ENCODE measurements at regions not wholly inside any gene's neighbourhood (a gene's known extent, or its start where the extent isn't known, plus 50 kb on each side); places are given as distances from the start of the nearest gene placed in this dataset.

DNA sequence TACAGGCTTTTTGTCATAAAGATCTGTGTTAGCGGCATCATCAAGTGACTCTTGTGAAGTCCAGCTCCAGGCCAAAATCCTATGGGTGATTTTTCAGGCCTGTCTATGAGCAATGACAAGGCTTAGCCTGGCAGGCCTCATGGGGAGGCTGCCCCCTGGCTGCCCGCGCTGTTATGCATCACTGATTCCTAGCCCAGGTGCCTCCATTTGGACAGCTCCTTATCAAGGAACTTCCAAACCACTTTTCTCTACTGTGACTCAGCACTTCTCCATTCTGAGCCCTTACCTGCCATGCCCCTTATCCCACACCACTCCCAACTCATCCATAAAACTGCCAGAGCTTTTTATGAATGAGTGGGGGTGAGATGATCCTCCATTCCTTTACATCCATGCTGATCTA is 91.5 kb upstream of the C3orf80 start:
- H3K36me3 ChIP-seq: no peaks in the 10 kb centered on the region
- intact Hi-C loops (cut with DNase I): no loop called here
- no peaks in the 10 kb centered on the region for H3K27me3 ChIP-seq
- no peaks in the 10 kb centered on the region for H3K4me1 ChIP-seq
- no peak for DNase-seq (ENCODE audit: low spot score in 2 of 2)
- no peak overlapping the region for H3K4me3 ChIP-seq
- TF ChIP-seq, protein P1, sequence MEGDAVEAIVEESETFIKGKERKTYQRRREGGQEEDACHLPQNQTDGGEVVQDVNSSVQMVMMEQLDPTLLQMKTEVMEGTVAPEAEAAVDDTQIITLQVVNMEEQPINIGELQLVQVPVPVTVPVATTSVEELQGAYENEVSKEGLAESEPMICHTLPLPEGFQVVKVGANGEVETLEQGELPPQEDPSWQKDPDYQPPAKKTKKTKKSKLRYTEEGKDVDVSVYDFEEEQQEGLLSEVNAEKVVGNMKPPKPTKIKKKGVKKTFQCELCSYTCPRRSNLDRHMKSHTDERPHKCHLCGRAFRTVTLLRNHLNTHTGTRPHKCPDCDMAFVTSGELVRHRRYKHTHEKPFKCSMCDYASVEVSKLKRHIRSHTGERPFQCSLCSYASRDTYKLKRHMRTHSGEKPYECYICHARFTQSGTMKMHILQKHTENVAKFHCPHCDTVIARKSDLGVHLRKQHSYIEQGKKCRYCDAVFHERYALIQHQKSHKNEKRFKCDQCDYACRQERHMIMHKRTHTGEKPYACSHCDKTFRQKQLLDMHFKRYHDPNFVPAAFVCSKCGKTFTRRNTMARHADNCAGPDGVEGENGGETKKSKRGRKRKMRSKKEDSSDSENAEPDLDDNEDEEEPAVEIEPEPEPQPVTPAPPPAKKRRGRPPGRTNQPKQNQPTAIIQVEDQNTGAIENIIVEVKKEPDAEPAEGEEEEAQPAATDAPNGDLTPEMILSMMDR (IDR thresholded peaks at IDR 0.05): no peak
- no peak overlapping the region for H3K27ac ChIP-seq
- no peaks in the 10 kb centered on the region for H3K9me3 ChIP-seq

DNA sequence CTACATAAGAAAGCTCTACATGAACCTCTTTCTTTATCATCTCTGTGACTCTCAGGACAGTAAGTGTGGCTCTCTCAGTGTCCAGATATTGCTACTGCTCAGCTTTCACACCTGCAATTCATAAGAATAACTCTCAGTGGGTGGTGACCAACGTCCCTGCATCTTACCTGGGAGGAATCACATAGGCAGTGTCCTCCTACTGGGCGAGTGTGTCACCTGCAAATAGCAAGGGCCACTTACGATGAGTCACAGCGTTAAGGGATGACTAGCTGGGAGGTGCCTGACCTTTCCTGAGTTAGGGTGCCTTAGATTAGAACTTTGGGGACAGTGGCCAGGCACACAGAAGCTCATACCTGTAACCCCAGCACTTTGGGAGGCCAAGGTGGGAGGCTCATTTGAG is 90.8 kb upstream of the C3orf80 start:
- no peaks in the 10 kb centered on the region for H3K27me3 ChIP-seq
- DNase-seq (ENCODE audit: low spot score in 2 of 2): no peak

DNA sequence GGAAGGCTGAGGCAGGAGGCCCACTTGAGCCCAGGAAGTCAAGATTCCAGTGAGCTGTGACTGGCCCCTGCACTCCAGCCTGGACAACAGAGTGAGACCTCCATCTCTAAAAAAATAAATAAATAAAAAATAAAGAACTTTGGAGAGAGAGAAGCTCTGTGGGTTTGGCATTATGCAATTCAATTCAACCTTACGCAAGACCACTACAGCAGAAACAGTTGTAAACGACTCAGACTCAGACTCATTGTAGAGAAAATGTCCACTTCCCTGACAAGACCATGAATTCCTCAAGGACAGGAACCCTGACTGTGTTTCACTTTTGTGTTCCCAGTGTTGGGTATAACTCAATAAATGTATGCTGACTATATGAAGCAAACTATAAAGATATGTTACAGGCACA is 90.3 kb upstream of the C3orf80 start:
- DNase-seq (ENCODE audit: low spot score in 2 of 2): no peak
- no peak overlapping the region for H3K4me3 ChIP-seq
- H3K36me3 ChIP-seq: no peaks in the 10 kb centered on the region
- no peaks in the 10 kb centered on the region for H3K9me3 ChIP-seq
- no peaks in the 10 kb centered on the region for H3K4me1 ChIP-seq
- intact Hi-C loops (cut with DNase I): no loop called here
- TF ChIP-seq, protein P1 (IDR thresholded peaks at IDR 0.05): no peak
- H3K27me3 ChIP-seq: no peaks in the 10 kb centered on the region
- no peak overlapping the region for H3K27ac ChIP-seq

More for the DNA sequence above, 90.8 kb upstream of the C3orf80 start:
- Histone ChIP-seq H3K27ac (no peak overlapping the region), H3K36me3 (no peaks in the 10 kb centered on the region), H3K4me3 (no peak overlapping the region), H3K9me3 (no peaks in the 10 kb centered on the region), H3K4me1 (no peaks in the 10 kb centered on the region)
- TF ChIP-seq, protein P1 (IDR thresholded peaks at IDR 0.05): no peak
- intact Hi-C loops (cut with DNase I): no loop called here

DNA sequence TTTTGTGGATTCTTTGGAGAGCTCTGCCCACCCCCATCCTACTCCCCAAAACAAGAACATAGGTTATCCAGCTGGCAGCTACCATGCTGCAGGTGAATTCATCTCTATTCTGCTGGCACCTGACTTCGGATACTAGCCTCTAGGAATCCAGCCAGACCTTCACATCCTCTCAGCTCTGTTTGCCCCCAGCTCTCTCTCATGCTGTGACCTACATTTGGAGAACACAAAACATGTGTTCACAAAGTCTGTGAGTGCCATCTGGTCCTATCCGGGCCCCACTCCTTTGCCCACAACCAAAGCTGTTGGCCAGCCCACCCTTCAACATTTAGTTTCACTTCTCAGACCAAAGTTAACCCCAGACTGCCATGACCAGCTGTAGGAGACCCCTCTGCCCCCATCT is 89.4 kb upstream of the C3orf80 start:
- Histone ChIP-seq H3K27ac (no peak overlapping the region), H3K4me1 (no peaks in the 10 kb centered on the region), H3K4me3 (no peak overlapping the region), H3K27me3 (no peaks in the 10 kb centered on the region), H3K9me3 (no peaks in the 10 kb centered on the region), H3K36me3 (no peaks in the 10 kb centered on the region)
- TF ChIP-seq, protein P1 (IDR thresholded peaks at IDR 0.05): no peak
- no peak for DNase-seq (ENCODE audit: low spot score in 2 of 2)
- intact Hi-C loops (cut with DNase I): no loop called here

DNA sequence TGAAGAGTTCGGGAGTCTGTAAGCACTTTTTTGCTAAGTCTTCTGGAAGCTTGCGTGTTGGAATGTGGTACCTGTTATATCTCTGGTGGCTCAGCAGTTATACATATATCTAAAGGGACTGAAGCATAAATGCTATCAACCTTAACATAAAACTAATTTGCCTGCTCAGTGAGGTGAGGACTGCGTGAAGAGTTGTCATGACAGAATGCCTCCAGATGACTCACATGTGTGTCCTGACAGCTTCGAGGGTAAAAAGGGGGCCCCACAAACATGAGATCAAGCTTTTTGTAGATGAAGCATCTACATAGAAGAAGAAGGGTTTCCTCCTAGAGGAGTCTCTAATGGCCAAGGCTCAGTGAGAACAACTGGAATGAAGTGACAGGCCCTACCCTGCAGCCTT is 88.8 kb upstream of the C3orf80 start:
- DNase-seq (ENCODE audit: low spot score in 2 of 2): no peak
- H3K4me3 ChIP-seq: no peak overlapping the region
- no peaks in the 10 kb centered on the region for H3K9me3 ChIP-seq
- no peaks in the 10 kb centered on the region for H3K36me3 ChIP-seq
- H3K27ac ChIP-seq: no peak overlapping the region
- H3K4me1 ChIP-seq: no peaks in the 10 kb centered on the region
- intact Hi-C loops (cut with DNase I): no loop called here
- TF ChIP-seq, protein P1 (IDR thresholded peaks at IDR 0.05): no peak
- no peaks in the 10 kb centered on the region for H3K27me3 ChIP-seq

DNA sequence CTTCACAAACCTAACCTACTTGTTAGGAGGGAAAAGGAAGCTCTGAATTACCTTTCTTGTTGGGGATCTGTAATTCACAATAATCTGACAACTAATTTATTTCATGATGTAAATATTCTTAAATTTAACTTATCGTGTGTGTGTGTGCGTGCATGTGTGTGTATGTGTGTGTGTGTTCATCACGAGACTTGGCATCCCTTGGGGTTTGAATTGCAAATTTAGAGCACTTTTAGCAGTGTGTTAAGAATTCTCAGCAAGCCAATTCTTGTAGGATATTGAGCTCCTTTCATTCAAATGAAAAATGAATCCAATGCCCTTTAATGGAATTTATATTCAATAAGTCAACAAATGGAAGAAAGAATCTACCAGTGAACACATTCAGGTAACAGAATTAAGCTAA is 85.9 kb upstream of the C3orf80 start:
- Histone ChIP-seq H3K36me3 (no peaks in the 10 kb centered on the region), H3K27ac (no peak overlapping the region), H3K27me3 (no peaks in the 10 kb centered on the region), H3K9me3 (peaks cover 0 to 9% of the 10 kb centered on the region in 2 donors), H3K4me1 (no peaks in the 10 kb centered on the region), H3K4me3 (no peak overlapping the region)
- no peak for DNase-seq (ENCODE audit: low spot score in 2 of 2)
- TF ChIP-seq, protein P1 (IDR thresholded peaks at IDR 0.05): no peak
- intact Hi-C loops (cut with DNase I): no loop called here

Measured in ascending aorta (tissue), 2 donors.